ENCODE measurements at regions not wholly inside any gene's neighbourhood (a gene's known extent, or its start where the extent isn't known, plus 50 kb on each side); places are given as distances from the start of the nearest gene placed in this dataset.

- CTCF ChIA-PET: interaction anchor here (0.6 kb wide), 1 partner anchor 17 kb away, joined by 3 read pairs; no protein-coding TSS in a partner anchor
- H3K36me3 Mint-ChIP-seq (ENCODE audit: insufficient read depth, unreplicated experiment): no peaks in the 10 kb centered on the region
- H3K27ac Mint-ChIP-seq (ENCODE audit: unreplicated experiment): no peak overlapping the region
- BruUV-seq (replicated peaks): no TSS peak
- H3K27me3 Mint-ChIP-seq (ENCODE audit: unreplicated experiment): no peaks in the 10 kb centered on the region
- intact Hi-C loops (cut with micrococcal nuclease; ENCODE audit: unreplicated experiment): no loop called here
- no peak for DNase-seq
- TF ChIP-seq CTCF (IDR thresholded peaks at IDR 0.05; ENCODE audit: unreplicated experiment): no peak
- no peaks in the 10 kb centered on the region for H3K9me3 Mint-ChIP-seq (ENCODE audit: low read depth, unreplicated experiment)
- H3K4me1 Mint-ChIP-seq (ENCODE audit: low read depth, unreplicated experiment): no peaks in the 10 kb centered on the region
- no peak overlapping the region for H3K4me3 Mint-ChIP-seq (ENCODE audit: low read depth, unreplicated experiment)
Measured at GRCh38 chr5:125196481-125197111, 450.2 kb upstream of the ZNF608 start.

- BruUV-seq (replicated peaks): no TSS peak
- H3K27ac Mint-ChIP-seq (ENCODE audit: unreplicated experiment): no peak overlapping the region
- no peak overlapping the region for H3K4me3 Mint-ChIP-seq (ENCODE audit: low read depth, unreplicated experiment)
- no peak for DNase-seq
- no peaks in the 10 kb centered on the region for H3K27me3 Mint-ChIP-seq (ENCODE audit: unreplicated experiment)
- intact Hi-C loops (cut with micrococcal nuclease; ENCODE audit: unreplicated experiment): no loop called here
- CTCF ChIA-PET: interaction anchor here (0.6 kb wide), 1 partner anchor 17 kb away, joined by 3 read pairs; no protein-coding TSS in a partner anchor
- H3K9me3 Mint-ChIP-seq (ENCODE audit: low read depth, unreplicated experiment): no peaks in the 10 kb centered on the region
- H3K4me1 Mint-ChIP-seq (ENCODE audit: low read depth, unreplicated experiment): no peaks in the 10 kb centered on the region
- no peak for TF ChIP-seq CTCF (IDR thresholded peaks at IDR 0.05; ENCODE audit: unreplicated experiment)
- H3K36me3 Mint-ChIP-seq (ENCODE audit: insufficient read depth, unreplicated experiment): no peaks in the 10 kb centered on the region
Measured at GRCh38 chr5:125197321-125197720, 450.9 kb upstream of the ZNF608 start.

GRCh38 chr5:125198270-125198974 is 452.0 kb upstream of the ZNF608 start:
- CTCF ChIA-PET: no interaction called here
- DNase-seq: peak; percentile 42
- BruUV-seq (replicated peaks): no TSS peak
- H3K4me1 Mint-ChIP-seq (ENCODE audit: low read depth, unreplicated experiment): no peaks in the 10 kb centered on the region
- H3K27ac Mint-ChIP-seq (ENCODE audit: unreplicated experiment): no peak overlapping the region
- intact Hi-C loops (cut with micrococcal nuclease; ENCODE audit: unreplicated experiment): no loop called here
- no peaks in the 10 kb centered on the region for H3K9me3 Mint-ChIP-seq (ENCODE audit: low read depth, unreplicated experiment)
- H3K4me3 Mint-ChIP-seq (ENCODE audit: low read depth, unreplicated experiment): no peak overlapping the region
- no peak for TF ChIP-seq CTCF (IDR thresholded peaks at IDR 0.05; ENCODE audit: unreplicated experiment)
- H3K36me3 Mint-ChIP-seq (ENCODE audit: insufficient read depth, unreplicated experiment): no peaks in the 10 kb centered on the region
- no peaks in the 10 kb centered on the region for H3K27me3 Mint-ChIP-seq (ENCODE audit: unreplicated experiment)

- CTCF ChIA-PET: no interaction called here
- TF ChIP-seq CTCF (IDR thresholded peaks at IDR 0.05; ENCODE audit: unreplicated experiment): no peak
Measured at GRCh38 chr5:125199373-125199772, 452.9 kb upstream of the ZNF608 start.

More at GRCh38 chr5:125199373-125199772, 452.9 kb upstream of the ZNF608 start:
- DNase-seq: no peak
- no TSS peak for BruUV-seq (replicated peaks)
- H3K27ac Mint-ChIP-seq (ENCODE audit: unreplicated experiment): no peak overlapping the region
- no peaks in the 10 kb centered on the region for H3K9me3 Mint-ChIP-seq (ENCODE audit: low read depth, unreplicated experiment)
- H3K27me3 Mint-ChIP-seq (ENCODE audit: unreplicated experiment): no peaks in the 10 kb centered on the region
- H3K36me3 Mint-ChIP-seq (ENCODE audit: insufficient read depth, unreplicated experiment): no peaks in the 10 kb centered on the region
- no peaks in the 10 kb centered on the region for H3K4me1 Mint-ChIP-seq (ENCODE audit: low read depth, unreplicated experiment)
- H3K4me3 Mint-ChIP-seq (ENCODE audit: low read depth, unreplicated experiment): no peak overlapping the region
- intact Hi-C loops (cut with micrococcal nuclease; ENCODE audit: unreplicated experiment): no loop called here
